ENCODE measurements at regions not wholly inside any gene's neighbourhood (a gene's known extent, or its start where the extent isn't known, plus 50 kb on each side); places are given as distances from the start of the nearest gene placed in this dataset.

- ATAC-seq: no peak
- Histone ChIP-seq H3K36me3 (replicated peaks in 1 of 2; ENCODE audit: control insufficient read depth in 1 of 2, insufficient read depth in 2 of 2, low read length in 2 of 2) (no peaks in the 10 kb centered on the region), H3K4me2 (ENCODE audit: low read depth, low read length) (no peak overlapping the region), H2AFZ (ENCODE audit: low read length) (no peak overlapping the region), H3K27me3 (ENCODE audit: control insufficient read depth in 1 of 2, insufficient read depth in 2 of 2, low read length in 2 of 2) (no peaks in the 10 kb centered on the region), H4K20me1 (ENCODE audit: insufficient read depth, low read length) (no peaks in the 10 kb centered on the region), H3K4me1 (ENCODE audit: insufficient read depth, low read length) (peaks cover 9% of the 10 kb centered on the region; the same call in 1 of the 2 replicates), H3K9ac (ENCODE audit: insufficient read depth, low read depth, low read length) (no peak overlapping the region), H3K9me3 (ENCODE audit: low read length) (no peaks in the 10 kb centered on the region), H3K27ac (ENCODE audit: extremely low read length, insufficient read depth, low read length) (no peak overlapping the region), H3K79me2 (ENCODE audit: insufficient read depth, low read length) (no peaks in the 10 kb centered on the region), H3K4me3 (replicated peaks in 1 of 3; ENCODE audit: insufficient read depth in 1 of 3, low read depth in 2 of 3, low read length in 3 of 3) (no peak overlapping the region)
- TF ChIP-seq ZBTB14 (CRISPR knock-in tag; IDR thresholded peaks at IDR 0.05) (no peak), BATF2 (CRISPR knock-in tag; IDR thresholded peaks at IDR 0.05) (no peak), ELF3 (CRISPR knock-in tag; IDR thresholded peaks at IDR 0.05) (no peak), ZMYM4 (CRISPR knock-in tag; IDR thresholded peaks at IDR 0.05) (no peak), NCOA2 (CRISPR knock-in tag; IDR thresholded peaks at IDR 0.05) (no peak), FOXP1 (IDR thresholded peaks at IDR 0.05) (no peak), FOXP1 (CRISPR knock-in tag; IDR thresholded peaks at IDR 0.05) (no peak), ZNF687 (CRISPR knock-in tag; IDR thresholded peaks at IDR 0.05) (no peak), KLF11 (CRISPR knock-in tag; IDR thresholded peaks at IDR 0.05) (no peak), TBL1XR1 (IDR thresholded peaks at IDR 0.05; ENCODE audit: borderline replicate concordance, low read length, partially characterized antibody) (no peak), ETV6 (CRISPR knock-in tag; conservative IDR thresholded peaks at IDR 0.05) (no peak), FOSL2 (CRISPR knock-in tag; IDR thresholded peaks at IDR 0.05) (no peak), SNAPC2 (CRISPR knock-in tag; IDR thresholded peaks at IDR 0.05) (no peak)
- POLR2A ChIA-PET: no interaction called here
- intact Hi-C loops (cut with micrococcal nuclease; ENCODE audit: unreplicated experiment) (no loop called here), in situ Hi-C loops (cut with HindIII; ENCODE audit: extremely low pct_ligation_motif_present, low pct_unique_long_range_greater_than_20kb) (loop anchor here (5.0 kb wide), 1 partner anchor 66 kb away; no protein-coding TSS in a partner anchor)
- no TSS peak for BruUV-seq (replicated peaks)
- DNase-seq (ENCODE audit: low spot score): no peak
- CTCF ChIA-PET (ENCODE audit: low intra/inter-chr PET ratio, low total read pairs): interaction anchor here (2.1 to 2.7 kb wide), 2 partner anchors 65 to 424 kb away, joined by 17 to 53 read pairs; no protein-coding TSS in a partner anchor
- 0% methylated on average over 1 of the region's 1 CpG for WGBS (ENCODE audit: low lambda C conversion rate)
- no peak for FAIRE-seq
These were observed 259.3 kb downstream of the TBL1XR1 start for GRCh38 chr3:176937994-176938393.
